HL-60 (cell line): ENCODE measurements at regions not wholly inside any gene's neighbourhood (a gene's known extent, or its start where the extent isn't known, plus 50 kb on each side); places are given as distances from the start of the nearest gene placed in this dataset.

Experiments used
- DNase-seq, 2 experiments: peaks; one replicate each; pipeline ENCODE4 v3.0.0-alpha.2; 2010 to 2020; ENCODE audit warnings: low read depth in 1 of 2, low spot score in 1 of 2
- H3K27ac ChIP-seq: fragments of 250-450 bp; sonication (Bioruptor Pico); replicated peaks from 2 replicates; pipeline ENCODE4 v1.5.1; 2020; ENCODE audit warnings: mild to moderate bottlenecking, moderate library complexity
- H3K27me3 ChIP-seq: fragments of 250-450 bp; sonication (Bioruptor Pico); 2 replicates; pipeline ENCODE4 v1.5.1; 2021; ENCODE audit warnings: mild to moderate bottlenecking, moderate library complexity; ENCODE audit not compliant: insufficient read depth, poor library complexity, severe bottlenecking
- H3K4me3 ChIP-seq: replicated peaks from 2 replicates; pipeline ENCODE4 v1.5.1; 2011; ENCODE audit warnings: mild to moderate bottlenecking, control low read depth, low read length; ENCODE audit not compliant: insufficient read depth
- GABPA ChIP-seq: IDR thresholded peaks from 2 replicates; pipeline ENCODE4 v1.6.1; 2012; ENCODE audit warnings: low read depth
- POLR2AphosphoS5 ChIP-seq: IDR thresholded peaks from 2 replicates; pipeline ENCODE4 v1.6.1; 2012; ENCODE audit warnings: low read depth
- SPI1 ChIP-seq: IDR thresholded peaks from 2 replicates; pipeline ENCODE4 v1.6.1; 2012; ENCODE audit warnings: low read depth, mild to moderate bottlenecking, borderline replicate concordance
- TF ChIP-seq, protein P1 (sequence below): IDR thresholded peaks from one replicate; pipeline ENCODE4 v1.5.1; 2011; ENCODE audit warnings: low read length, control low read depth, inconsistent platforms; ENCODE audit not compliant: insufficient read depth
- TF ChIP-seq, protein P2 (sequence below): IDR thresholded peaks from 2 replicates; pipeline ENCODE4 v1.6.1; 2012; ENCODE audit warnings: low read depth; ENCODE audit not compliant: insufficient replicate concordance

DNA sequence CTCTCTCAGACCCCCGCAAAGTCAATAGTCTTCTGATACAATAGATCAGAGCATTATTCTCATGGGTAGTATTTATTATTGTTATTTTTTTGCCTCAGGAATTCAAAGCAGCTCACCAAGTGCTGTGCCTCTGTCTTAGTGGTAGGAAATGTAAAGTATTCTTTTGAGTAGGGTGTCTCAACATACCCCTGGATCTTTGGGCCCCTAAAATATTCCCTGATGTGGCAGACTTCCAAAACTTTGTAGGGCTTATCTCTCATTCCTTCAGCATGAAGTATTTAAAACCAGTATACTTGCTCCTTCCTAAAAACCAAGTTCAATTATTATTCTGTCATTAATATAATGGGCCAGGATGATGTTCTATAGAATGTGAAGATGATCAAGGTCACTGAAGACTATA lies 115.3 kb upstream of the ZNF827 start:
- H3K27ac ChIP-seq: no peak overlapping the region
- no peak for DNase-seq
- no peak overlapping the region for H3K4me3 ChIP-seq
- no peaks in the 10 kb centered on the region for H3K27me3 ChIP-seq
- TF ChIP-seq, protein P1, sequence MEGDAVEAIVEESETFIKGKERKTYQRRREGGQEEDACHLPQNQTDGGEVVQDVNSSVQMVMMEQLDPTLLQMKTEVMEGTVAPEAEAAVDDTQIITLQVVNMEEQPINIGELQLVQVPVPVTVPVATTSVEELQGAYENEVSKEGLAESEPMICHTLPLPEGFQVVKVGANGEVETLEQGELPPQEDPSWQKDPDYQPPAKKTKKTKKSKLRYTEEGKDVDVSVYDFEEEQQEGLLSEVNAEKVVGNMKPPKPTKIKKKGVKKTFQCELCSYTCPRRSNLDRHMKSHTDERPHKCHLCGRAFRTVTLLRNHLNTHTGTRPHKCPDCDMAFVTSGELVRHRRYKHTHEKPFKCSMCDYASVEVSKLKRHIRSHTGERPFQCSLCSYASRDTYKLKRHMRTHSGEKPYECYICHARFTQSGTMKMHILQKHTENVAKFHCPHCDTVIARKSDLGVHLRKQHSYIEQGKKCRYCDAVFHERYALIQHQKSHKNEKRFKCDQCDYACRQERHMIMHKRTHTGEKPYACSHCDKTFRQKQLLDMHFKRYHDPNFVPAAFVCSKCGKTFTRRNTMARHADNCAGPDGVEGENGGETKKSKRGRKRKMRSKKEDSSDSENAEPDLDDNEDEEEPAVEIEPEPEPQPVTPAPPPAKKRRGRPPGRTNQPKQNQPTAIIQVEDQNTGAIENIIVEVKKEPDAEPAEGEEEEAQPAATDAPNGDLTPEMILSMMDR: no peak
- TF ChIP-seq POLR2AphosphoS5 (no peak), GABPA (no peak), SPI1 (no peak)
- TF ChIP-seq, protein P2, sequence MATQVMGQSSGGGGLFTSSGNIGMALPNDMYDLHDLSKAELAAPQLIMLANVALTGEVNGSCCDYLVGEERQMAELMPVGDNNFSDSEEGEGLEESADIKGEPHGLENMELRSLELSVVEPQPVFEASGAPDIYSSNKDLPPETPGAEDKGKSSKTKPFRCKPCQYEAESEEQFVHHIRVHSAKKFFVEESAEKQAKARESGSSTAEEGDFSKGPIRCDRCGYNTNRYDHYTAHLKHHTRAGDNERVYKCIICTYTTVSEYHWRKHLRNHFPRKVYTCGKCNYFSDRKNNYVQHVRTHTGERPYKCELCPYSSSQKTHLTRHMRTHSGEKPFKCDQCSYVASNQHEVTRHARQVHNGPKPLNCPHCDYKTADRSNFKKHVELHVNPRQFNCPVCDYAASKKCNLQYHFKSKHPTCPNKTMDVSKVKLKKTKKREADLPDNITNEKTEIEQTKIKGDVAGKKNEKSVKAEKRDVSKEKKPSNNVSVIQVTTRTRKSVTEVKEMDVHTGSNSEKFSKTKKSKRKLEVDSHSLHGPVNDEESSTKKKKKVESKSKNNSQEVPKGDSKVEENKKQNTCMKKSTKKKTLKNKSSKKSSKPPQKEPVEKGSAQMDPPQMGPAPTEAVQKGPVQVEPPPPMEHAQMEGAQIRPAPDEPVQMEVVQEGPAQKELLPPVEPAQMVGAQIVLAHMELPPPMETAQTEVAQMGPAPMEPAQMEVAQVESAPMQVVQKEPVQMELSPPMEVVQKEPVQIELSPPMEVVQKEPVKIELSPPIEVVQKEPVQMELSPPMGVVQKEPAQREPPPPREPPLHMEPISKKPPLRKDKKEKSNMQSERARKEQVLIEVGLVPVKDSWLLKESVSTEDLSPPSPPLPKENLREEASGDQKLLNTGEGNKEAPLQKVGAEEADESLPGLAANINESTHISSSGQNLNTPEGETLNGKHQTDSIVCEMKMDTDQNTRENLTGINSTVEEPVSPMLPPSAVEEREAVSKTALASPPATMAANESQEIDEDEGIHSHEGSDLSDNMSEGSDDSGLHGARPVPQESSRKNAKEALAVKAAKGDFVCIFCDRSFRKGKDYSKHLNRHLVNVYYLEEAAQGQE: no peak

DNA sequence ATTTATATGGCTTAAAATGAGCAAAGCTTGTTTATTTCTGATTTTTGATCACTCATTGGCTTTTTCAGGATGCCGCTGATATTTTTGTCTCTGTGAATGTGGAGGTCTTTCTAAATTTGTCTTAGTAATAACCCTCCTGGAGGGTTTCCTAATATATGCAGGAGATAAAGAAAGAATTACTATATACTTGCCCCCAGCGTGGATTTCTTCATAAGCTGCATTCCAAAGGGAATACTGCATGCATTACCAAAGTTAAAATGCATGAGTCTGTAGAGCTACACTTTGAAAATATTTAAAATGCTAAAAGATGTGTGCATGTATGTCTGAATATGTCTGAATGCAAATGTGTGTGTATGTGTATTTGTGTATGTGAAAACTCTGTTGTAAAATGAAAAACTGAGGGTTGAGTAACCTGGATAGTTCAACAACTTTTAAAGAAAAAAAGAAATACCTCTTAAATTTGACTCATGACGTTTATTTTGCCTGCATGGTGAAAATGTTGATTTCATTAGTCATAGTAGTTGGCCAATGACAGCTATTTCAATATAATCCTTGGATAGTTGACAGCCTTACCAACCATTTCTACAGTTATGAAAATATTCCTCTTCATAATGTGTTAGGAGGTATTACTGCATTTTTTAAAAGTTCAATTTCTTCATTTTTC lies 113.2 kb upstream of the ZNF827 start:
- TF ChIP-seq, protein P2: no peak
- TF ChIP-seq, protein P1: no peak
- no peak for TF ChIP-seq SPI1
- TF ChIP-seq GABPA: no peak
- no peak for TF ChIP-seq POLR2AphosphoS5
- no peak overlapping the region for H3K4me3 ChIP-seq
- no peak for DNase-seq
- no peak overlapping the region for H3K27ac ChIP-seq
- H3K27me3 ChIP-seq: no peaks in the 10 kb centered on the region

DNA sequence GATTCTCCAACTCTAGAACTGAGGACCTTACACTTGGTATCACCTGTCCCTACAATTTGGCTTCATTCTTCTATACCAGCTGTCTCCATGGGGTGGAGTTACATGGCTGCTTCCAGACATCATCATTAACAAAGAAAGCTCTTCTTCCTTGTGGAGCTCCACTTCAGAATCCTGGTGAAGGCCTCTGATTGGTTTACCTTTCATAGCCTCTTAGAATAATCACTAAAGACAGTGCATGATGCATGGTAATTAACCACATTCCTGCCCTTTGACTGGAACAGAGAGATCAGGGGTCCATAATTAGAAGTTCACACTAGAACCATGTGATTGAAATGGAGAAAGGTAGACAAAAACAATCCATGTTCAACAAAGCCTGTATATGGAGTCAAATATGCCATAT lies 112.6 kb upstream of the ZNF827 start:
- no peak overlapping the region for H3K4me3 ChIP-seq
- H3K27ac ChIP-seq: no peak overlapping the region
- no peaks in the 10 kb centered on the region for H3K27me3 ChIP-seq
- no peak for DNase-seq
- TF ChIP-seq, protein P2: no peak
